HG03558 (cell line): ENCODE measurements at regions not wholly inside any gene's neighbourhood (a gene's known extent, or its start where the extent isn't known, plus 50 kb on each side); places are given as distances from the start of the nearest gene placed in this dataset.
A peak's percentile ranks its signal among the peaks of the same experiment; 100 is the strongest.

Experiments used
- ATAC-seq: cut with Tn5 transposase; IDR thresholded peaks from one replicate; pipeline ENCODE4 v1.9.1; 2021; ENCODE audit warnings: moderate number of reproducible peaks; ENCODE audit not compliant: unreplicated experiment; ENCODE audit errors: extremely low read depth

DNA sequence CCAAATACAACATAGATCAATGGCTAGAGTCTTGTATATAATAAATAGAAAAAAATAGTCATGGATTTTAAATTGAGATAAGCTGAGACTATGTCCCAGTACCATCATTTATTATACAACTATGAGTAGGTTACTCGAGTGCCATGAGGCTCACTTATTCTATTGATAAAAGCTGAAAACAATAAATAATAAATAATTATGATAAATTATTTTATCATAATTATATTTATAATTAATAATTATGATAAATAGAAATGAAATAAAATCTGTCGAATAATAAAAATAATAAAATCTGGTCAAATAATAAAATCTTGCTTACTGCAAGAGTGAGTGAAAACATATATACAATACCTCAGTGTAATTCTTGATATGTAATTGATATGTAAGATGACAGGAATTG is 801.4 kb downstream of the FAM181B start:
- no peak for ATAC-seq

DNA sequence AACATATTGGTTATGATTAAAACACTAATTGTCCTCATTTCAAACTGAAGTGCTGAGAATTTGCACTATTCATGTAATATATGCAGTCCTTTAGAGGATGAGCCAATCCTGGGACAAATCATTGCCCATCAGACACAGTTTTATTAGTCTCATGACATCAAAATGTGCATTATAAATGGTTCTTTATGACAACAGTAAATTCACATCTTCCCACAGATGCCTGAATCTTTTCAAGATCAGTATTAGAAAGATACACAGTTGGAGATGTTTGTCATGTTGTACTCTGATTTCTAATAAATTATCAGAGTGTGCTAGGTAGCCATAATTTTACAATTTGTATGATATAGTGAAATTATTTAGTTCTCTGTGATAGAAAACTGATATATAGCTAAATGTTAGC is 813.5 kb downstream of the FAM181B start:
- no peak for ATAC-seq

DNA sequence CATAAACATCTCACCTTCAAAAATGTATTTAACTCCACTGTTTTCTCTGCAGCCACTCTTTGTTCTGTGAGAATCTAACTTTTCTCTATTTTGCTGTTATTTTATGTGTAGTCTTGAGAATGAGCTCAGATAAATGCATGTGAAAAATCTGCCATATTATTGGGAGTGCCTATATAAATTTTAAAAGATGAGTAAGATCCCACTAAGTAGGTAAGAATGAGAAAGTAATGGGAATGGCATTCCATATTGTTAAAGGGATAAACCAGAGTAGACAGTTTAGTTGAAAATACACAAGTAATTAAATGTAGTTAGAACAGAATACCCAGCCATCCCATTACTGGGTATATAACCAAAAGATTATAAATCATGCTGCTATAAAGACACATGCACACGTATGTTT is 817.2 kb downstream of the FAM181B start:
- ATAC-seq = no peak

DNA sequence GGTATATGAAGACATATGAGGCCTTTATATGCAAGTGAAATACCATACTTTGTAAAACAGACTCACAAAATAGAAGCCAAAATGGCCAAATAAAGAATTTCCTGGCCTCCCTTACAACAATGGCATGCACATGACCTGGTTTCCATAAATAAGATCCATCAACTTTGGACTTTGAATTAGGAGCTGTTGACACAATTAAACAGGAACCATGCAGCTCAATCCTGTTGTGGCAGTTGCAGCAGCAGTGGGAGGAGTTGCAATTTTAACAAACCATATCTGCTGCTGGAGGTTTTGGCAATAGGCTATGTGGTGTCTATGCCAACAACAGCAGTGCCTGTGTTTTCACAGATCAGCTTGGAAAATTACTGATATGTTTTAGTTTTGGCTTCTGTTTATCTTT is 818.6 kb downstream of the FAM181B start:
- ATAC-seq = no peak

GRCh38 chr11:81913793-81914192 is 819.9 kb downstream of the FAM181B start:
- ATAC-seq = no peak

GRCh38 chr11:81907996-81908395 is 825.7 kb downstream of the FAM181B start:
- ATAC-seq = no peak

DNA sequence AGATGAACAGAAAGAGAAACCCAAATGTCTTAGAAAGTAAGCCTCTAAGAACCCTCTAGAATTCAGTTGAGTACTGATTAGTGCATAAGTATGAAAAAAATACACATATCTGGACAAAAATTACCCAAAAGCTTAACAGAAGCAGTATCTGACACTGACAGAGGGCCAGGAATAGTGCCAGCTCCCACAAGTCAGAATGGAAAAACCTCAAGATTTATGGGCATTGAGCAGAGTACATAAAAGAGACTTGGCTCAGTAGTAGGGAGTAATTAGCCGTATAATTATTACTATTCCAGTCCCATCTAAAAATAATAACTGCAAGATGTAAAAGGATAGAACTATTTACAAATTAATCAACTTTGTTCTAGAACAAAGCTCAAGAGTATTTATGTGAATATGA is 834.5 kb downstream of the FAM181B start:
- ATAC-seq = no peak

DNA sequence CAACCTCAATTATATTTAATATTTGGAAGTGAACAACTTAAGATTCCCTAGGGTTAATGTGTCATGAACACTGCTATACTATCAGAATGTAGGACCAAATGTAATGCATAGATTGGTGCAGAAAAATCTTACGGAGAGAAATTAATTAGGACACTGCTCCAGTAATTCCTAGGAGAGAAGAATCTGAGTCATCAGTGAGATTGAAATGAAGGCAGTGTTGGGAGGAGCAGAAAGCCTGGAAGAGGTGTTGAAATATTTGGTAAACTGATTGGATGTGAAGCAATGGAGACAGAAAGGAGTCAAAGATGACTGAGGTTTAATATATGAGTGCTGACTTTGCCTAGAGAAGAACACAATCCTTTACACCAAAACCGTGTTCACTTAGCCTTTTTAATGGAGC is 836.0 kb downstream of the FAM181B start:
- ATAC-seq = no peak

GRCh38 chr11:81895258-81895657 is 838.4 kb downstream of the FAM181B start:
- ATAC-seq = no peak

DNA sequence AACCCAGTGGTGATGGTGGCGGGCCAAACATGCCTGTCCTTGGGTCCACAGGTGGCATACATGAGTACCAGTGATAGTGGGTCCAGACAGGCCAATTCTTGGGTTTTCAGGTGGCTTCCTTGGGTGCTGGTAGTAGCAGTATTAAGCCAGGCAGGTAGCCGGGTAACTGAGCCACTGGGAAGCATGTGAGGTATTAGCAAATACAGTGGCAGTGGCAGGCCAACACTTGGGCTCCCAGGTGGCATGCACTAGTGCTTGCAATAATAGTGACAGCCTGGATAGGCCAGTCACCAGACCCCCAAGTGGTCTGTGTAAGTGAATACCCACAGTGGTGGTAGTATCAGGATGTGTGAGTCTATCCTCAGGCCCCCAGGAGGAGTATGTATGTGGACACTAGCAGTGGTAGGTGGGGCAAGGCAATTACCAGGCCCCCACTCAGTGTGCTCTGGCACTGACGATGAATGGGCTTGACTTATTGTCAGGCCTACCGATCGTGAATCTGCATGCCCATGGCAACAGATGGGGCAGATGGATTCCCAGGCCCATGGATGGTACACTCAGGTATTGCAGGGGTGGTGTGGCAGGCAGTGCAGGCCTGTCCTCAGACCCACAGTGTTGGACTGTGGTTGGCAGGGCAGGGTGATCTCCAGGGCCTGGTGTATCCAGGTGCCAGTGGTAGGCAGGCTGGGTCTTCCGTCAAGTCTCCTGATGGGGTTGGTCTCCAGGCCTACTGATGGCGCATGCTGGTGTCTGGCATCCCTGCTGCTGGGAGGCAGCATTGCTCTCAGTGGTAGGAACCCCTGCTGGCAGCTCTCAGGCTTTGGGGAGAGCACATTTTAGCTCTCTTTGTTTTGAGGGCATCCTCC is 840.7 kb downstream of the FAM181B start:
- no peak for ATAC-seq

- ATAC-seq = no peak
Measured at GRCh38 chr11:81888391-81888790, 845.3 kb downstream of the FAM181B start.

DNA sequence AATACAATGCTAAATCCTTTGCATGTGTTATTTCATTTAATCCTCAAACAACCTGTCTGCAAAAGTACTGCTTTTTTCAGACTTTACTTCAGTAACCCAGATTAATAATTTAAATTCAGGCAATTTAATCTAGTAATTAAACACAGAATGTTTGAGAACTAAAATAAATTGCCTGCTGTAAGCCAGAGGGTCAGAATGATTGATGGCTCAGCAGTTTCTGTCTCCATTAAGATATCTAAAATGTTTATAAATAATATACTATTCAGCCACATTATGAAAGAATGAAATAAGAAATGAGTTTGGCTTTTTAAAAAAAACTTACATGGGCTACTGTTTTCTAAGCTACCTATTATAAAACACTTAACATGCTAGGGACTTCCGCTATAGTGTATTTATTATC is 846.0 kb downstream of the FAM181B start:
- no peak for ATAC-seq

DNA sequence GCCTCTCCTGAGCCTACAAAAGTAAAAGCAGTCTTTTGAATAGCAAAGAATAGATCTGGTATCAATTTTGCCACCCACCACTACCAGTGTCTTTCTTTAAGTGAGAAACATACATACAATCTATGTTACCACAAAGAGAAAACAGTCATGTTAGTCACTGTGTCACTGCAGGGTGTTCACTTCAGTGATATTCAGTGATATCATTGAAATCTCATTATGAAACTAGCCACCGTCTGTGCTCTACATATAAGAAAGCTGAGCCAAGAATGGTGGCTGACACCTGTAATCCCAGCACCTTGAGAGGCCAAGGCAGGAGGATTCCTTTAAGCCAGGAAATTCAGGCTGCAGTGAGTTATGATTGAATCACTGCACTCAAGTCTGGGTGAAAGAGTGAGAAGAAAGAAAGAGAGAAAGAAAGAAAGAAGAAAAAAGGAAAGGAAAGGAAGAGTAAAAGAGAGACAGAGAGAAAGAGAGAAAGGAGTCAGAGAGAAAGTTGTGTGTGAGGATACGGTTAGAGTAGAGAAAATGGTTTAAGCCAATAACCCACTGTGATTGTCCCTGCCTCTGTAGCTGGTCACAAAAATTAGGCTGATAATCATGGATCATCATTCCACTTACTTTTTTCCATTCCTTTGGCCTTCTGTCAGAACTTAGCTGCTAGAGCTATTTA is 847.1 kb downstream of the FAM181B start:
- ATAC-seq = no peak

- ATAC-seq = no peak
Measured at GRCh38 chr11:81874635-81875034, 859.0 kb downstream of the FAM181B start.

GRCh38 chr11:81870815-81871214 is 862.8 kb downstream of the FAM181B start:
- ATAC-seq = no peak

DNA sequence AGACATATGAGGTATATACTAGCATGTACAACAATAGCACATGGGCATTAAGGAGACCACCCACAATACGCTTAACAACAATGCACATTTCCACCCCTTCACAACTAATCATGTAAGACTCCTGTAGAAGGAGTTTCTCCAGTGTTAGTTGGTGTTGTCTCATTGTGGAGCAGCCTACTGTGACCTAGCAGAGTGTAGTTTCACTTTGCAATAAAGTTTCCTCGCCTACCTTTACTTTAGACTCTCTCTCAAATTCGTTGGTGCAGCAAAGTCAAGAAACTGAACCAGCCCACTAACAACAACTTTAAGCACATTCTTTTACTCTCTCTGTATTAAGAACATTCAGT is 863.6 kb downstream of the FAM181B start:
- ATAC-seq = peak; percentile 28

GRCh38 chr11:81869351-81870065 is 864.2 kb downstream of the FAM181B start:
- peak; percentile 90 for ATAC-seq

DNA sequence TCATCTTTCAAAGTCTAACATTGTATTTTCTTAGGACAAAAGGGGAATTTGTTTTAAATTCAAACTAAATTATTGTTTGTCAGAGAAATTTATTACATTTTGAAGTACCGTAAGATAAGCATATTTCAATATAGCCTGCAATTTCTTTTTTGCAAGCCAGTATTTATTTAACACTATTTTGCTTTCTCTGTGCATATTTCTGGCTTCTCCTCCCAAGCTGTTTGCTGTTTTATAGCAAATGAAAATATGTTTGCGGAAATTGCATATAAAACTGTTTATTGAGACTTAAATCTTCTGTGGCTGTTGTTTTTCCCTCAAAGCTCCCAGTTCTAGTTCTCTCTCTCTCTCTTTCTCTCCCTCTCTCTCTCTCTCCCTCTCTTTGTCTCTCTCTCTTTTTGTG is 866.8 kb downstream of the FAM181B start:
- ATAC-seq = no peak

DNA sequence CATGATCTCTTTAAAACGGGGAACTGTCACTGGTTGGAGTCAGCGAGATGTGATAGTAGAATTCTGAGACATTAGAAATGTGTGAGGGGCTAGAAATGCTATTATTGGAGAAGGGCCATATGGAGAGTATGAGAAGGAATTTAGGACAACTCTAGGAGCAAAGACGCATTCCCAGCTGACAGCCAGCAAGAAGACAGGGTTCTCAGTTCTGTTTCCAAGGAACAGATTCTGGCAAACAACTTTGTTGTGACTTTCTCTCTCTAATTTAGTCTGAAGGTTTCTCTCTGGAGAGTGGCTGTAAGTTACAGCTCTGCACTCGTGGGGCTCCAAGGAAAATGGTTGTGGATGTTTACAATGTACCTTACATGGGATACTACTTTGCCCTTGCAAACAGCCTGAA is 876.3 kb downstream of the FAM181B start:
- ATAC-seq = no peak

- no peak for ATAC-seq
Measured at GRCh38 chr11:81853791-81854190, 879.9 kb downstream of the FAM181B start.

DNA sequence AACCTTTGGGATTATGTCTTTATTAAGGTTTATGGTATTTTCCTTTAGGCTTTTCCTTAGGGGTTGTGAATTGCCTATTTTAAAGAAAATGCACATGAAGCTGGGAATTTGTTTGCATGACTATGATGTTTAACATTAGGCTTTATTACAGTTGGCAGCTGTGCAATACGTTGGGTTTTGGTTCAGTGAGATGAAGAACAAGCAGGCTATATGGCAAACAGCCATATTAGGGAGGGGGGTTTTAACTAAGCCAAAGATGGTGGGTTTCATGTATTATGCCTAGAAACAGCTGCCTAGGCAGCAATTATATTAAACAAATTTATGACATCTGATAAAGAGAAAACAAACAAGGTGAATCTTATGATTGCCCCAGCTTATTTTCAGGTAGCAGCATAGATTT is 880.8 kb downstream of the FAM181B start:
- ATAC-seq = no peak
